ENCODE measurements at regions not wholly inside any gene's neighbourhood (a gene's known extent, or its start where the extent isn't known, plus 50 kb on each side); places are given as distances from the start of the nearest gene placed in this dataset.
"Not testable (repeated sequence)": the region's sequence is repeated elsewhere in the genome, so short reads cannot be mapped to it uniquely, and the experiment has no call there.

DNA sequence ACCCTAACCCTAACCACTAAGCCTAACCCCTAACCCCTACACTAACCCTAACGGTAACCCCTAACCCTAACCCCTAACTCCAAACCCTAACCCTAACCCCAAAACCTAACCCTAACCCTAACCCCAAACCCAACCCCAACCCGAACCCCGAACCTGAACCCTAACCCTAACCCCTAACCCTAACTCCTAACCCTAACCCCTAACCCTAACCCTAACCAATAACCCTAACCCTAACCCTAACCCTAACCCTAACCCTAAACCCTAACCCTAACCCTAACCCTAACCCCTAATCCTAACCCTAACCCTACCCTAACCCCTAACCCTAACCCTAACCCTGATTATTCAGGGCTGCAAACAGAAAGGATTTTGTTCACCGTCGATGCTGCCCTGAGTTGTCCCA is 144.6 kb upstream of the DUSP22 start:
- not testable (repeated sequence) for H2AFZ ChIP-seq (ENCODE audit: low read length); H4K20me1 ChIP-seq (ENCODE audit: insufficient read depth, low read length); H3K9ac ChIP-seq (ENCODE audit: low read length); H3K4me3 ChIP-seq (ENCODE audit: low read depth, low read length, poor library complexity, severe bottlenecking); H3K36me3 ChIP-seq (ENCODE audit: insufficient read depth, low read length); H3K27me3 ChIP-seq (ENCODE audit: insufficient read depth, low read length); H3K4me2 ChIP-seq (ENCODE audit: low read length); H3K27ac ChIP-seq (ENCODE audit: low read depth, low read length, poor library complexity, severe bottlenecking); H3K79me2 ChIP-seq (ENCODE audit: insufficient read depth, low read length); H3K9me3 ChIP-seq (ENCODE audit: low read length); H3F3A ChIP-seq (ENCODE audit: insufficient read depth, low read length); H3K4me1 ChIP-seq (ENCODE audit: insufficient read depth, low read length, severe bottlenecking); H3K9me2 ChIP-seq (ENCODE audit: low read depth, low read length)

DNA sequence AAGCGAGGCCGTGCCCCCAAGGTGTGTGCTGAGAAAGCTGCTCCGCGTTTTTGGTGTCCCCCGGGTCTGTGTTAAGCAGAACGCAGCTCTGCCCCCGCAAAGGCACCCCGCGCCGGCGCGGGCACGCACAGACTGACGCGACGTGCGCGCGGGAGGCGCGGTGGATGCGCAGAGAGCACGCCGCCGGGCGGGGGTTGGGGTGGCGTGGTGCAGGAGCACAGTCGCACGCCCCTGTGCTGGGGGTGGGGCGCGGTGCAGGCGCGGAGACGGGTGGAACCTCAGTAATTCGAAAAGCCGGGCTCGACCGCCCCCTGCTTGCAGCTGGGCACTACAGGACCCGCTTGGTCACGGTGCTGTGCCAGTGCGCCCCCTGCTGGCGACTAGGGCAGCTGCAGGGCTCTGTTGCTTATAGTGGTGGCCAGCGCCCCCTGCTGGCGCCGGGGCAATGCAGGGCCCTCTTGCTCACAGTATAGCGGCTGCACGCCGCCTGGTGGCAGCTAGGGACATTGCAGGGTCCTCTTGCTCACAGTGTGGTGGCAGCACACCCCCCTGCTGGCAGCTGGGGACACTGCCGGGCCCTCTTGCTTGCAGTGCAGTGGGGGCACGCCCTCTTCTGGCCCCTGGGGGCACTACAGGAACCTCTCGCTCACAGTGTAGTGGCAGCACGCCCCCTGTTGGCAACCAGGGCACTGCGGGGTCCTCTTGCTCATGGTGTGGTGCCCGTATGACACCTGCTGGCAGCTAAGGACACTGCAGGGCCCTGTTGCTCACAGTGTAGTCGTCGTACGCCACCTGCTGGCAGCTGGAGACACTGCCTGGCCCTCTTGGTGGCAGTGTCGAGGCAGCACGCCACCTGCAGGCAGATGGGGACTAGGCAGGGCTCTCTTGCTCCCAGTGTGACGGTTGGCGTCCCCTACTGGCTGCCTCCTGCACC is 144.0 kb upstream of the DUSP22 start:
- not testable (repeated sequence) for H3K27ac ChIP-seq (ENCODE audit: low read depth, low read length, poor library complexity, severe bottlenecking); H3K4me1 ChIP-seq (ENCODE audit: insufficient read depth, low read length, severe bottlenecking); H2AFZ ChIP-seq (ENCODE audit: low read length); H3K4me2 ChIP-seq (ENCODE audit: low read length); H3K4me3 ChIP-seq (ENCODE audit: low read depth, low read length, poor library complexity, severe bottlenecking); H3K79me2 ChIP-seq (ENCODE audit: insufficient read depth, low read length); H3K36me3 ChIP-seq (ENCODE audit: insufficient read depth, low read length); H4K20me1 ChIP-seq (ENCODE audit: insufficient read depth, low read length); H3K9me3 ChIP-seq (ENCODE audit: low read length); H3K27me3 ChIP-seq (ENCODE audit: insufficient read depth, low read length); H3K9ac ChIP-seq (ENCODE audit: low read length); H3F3A ChIP-seq (ENCODE audit: insufficient read depth, low read length); H3K9me2 ChIP-seq (ENCODE audit: low read depth, low read length)
- TF ChIP-seq, protein P1, sequence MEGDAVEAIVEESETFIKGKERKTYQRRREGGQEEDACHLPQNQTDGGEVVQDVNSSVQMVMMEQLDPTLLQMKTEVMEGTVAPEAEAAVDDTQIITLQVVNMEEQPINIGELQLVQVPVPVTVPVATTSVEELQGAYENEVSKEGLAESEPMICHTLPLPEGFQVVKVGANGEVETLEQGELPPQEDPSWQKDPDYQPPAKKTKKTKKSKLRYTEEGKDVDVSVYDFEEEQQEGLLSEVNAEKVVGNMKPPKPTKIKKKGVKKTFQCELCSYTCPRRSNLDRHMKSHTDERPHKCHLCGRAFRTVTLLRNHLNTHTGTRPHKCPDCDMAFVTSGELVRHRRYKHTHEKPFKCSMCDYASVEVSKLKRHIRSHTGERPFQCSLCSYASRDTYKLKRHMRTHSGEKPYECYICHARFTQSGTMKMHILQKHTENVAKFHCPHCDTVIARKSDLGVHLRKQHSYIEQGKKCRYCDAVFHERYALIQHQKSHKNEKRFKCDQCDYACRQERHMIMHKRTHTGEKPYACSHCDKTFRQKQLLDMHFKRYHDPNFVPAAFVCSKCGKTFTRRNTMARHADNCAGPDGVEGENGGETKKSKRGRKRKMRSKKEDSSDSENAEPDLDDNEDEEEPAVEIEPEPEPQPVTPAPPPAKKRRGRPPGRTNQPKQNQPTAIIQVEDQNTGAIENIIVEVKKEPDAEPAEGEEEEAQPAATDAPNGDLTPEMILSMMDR (IDR thresholded peaks at IDR 0.05; ENCODE audit: low read length) = peak; percentile 71

DNA sequence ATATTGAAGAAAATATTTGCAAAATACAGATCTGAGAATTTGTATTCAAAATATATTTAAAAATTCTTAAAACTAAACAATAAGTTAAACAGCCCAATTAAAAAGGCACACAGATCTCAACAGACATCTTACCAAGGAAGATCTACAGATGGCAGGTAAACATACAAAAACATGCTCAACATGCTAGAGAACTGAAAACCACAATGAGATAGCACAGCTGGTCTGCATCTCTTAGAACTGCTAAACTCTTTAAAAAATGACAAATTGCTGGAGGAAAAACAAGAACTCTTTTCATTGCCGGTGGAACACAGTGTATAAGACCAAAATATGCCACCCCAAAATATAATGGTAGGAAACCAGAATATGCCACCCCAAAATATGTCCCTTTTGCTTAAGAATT is 142.1 kb upstream of the DUSP22 start:
- H3F3A ChIP-seq (ENCODE audit: insufficient read depth, low read length); H3K4me3 ChIP-seq (ENCODE audit: low read depth, low read length, poor library complexity, severe bottlenecking); H3K4me1 ChIP-seq (ENCODE audit: insufficient read depth, low read length, severe bottlenecking); H3K9me2 ChIP-seq (ENCODE audit: low read depth, low read length); H3K27me3 ChIP-seq (ENCODE audit: insufficient read depth, low read length); H3K9ac ChIP-seq (ENCODE audit: low read length); H3K36me3 ChIP-seq (ENCODE audit: insufficient read depth, low read length); H3K9me3 ChIP-seq (ENCODE audit: low read length); H3K27ac ChIP-seq (ENCODE audit: low read depth, low read length, poor library complexity, severe bottlenecking); H3K4me2 ChIP-seq (ENCODE audit: low read length); H3K79me2 ChIP-seq (ENCODE audit: insufficient read depth, low read length); H2AFZ ChIP-seq (ENCODE audit: low read length); H4K20me1 ChIP-seq (ENCODE audit: insufficient read depth, low read length): not testable (repeated sequence)

DNA sequence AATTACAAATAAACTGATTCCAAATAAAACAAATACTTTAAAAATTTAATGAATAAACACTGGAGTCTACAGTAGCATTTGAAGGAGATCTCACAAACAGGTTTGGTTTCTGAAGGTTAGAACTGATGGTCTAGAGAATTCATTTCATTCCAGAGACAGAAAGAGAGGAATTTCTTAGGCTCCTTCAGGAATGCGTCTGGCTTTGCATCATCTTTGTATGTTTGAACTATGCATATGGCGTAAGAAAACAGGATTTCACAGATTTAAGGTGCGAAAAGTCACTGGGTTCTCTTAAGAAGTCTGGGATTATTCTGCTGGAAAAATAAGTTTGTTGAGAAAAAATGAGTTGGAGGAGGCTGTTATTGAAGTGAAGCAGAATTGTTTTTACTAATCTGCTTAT is 139.9 kb upstream of the DUSP22 start:
- H3K27ac ChIP-seq (ENCODE audit: low read depth, low read length, poor library complexity, severe bottlenecking); H3K4me2 ChIP-seq (ENCODE audit: low read length): not testable (repeated sequence)

DNA sequence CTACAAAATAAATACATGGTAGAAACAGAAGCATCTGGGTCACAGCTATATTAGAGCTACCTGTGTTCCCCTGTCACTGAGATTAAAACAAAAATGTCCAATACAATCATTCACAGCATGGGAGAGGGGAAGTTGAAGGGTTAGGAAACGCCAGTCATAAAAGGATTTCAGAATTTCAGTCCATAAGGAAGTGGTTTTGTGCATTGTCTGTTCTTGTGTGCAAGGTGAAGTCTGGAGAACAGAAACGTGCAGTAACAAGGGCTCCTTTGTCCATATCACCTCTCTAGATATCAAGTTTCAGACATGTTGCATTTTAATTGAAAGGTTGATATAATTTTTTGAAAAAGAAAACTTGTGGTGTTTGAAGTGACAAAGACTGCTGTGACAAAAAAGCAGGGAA is 139.3 kb upstream of the DUSP22 start:
- H3K27me3 ChIP-seq (ENCODE audit: insufficient read depth, low read length); H3K9me3 ChIP-seq (ENCODE audit: low read length); H3K4me3 ChIP-seq (ENCODE audit: low read depth, low read length, poor library complexity, severe bottlenecking); H3K4me2 ChIP-seq (ENCODE audit: low read length); H4K20me1 ChIP-seq (ENCODE audit: insufficient read depth, low read length); H3K27ac ChIP-seq (ENCODE audit: low read depth, low read length, poor library complexity, severe bottlenecking); H3K9ac ChIP-seq (ENCODE audit: low read length); H3F3A ChIP-seq (ENCODE audit: insufficient read depth, low read length); H2AFZ ChIP-seq (ENCODE audit: low read length); H3K79me2 ChIP-seq (ENCODE audit: insufficient read depth, low read length); H3K36me3 ChIP-seq (ENCODE audit: insufficient read depth, low read length); H3K9me2 ChIP-seq (ENCODE audit: low read depth, low read length): not testable (repeated sequence)
- peaks cover 19% of the 10 kb centered on the region for H3K4me1 ChIP-seq (ENCODE audit: insufficient read depth, low read length, severe bottlenecking)

More for the DNA sequence above, 139.9 kb upstream of the DUSP22 start:
- not testable (repeated sequence) for H3K36me3 ChIP-seq (ENCODE audit: insufficient read depth, low read length); H3K9me3 ChIP-seq (ENCODE audit: low read length); H4K20me1 ChIP-seq (ENCODE audit: insufficient read depth, low read length); H3K27me3 ChIP-seq (ENCODE audit: insufficient read depth, low read length); H3K9ac ChIP-seq (ENCODE audit: low read length); H3K4me3 ChIP-seq (ENCODE audit: low read depth, low read length, poor library complexity, severe bottlenecking); H3K9me2 ChIP-seq (ENCODE audit: low read depth, low read length); H3K79me2 ChIP-seq (ENCODE audit: insufficient read depth, low read length); H3F3A ChIP-seq (ENCODE audit: insufficient read depth, low read length); H2AFZ ChIP-seq (ENCODE audit: low read length)
- peaks cover 13% of the 10 kb centered on the region for H3K4me1 ChIP-seq (ENCODE audit: insufficient read depth, low read length, severe bottlenecking)

DNA sequence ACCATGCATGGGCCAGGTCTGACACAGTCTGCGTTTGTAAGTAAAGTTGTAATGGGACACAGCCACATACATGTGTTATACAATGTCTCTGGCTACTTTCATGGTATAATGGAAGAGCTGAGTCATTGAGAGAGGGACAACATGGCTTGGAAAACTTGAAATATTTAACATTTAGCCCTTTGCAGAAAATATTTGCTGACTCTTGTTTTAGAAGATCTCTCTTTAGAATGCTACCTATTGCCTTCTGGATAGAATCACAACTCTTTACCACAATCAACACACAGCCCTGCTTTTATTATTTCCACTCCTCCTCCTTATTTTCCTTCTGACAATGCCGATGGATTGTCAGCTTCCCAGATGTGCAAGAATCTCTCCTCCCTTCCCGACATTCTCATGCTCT is 138.4 kb upstream of the DUSP22 start:
- H3K4me1 ChIP-seq (ENCODE audit: insufficient read depth, low read length, severe bottlenecking) = peaks cover 19% of the 10 kb centered on the region
- H3K9me3 ChIP-seq (ENCODE audit: low read length); H3K4me2 ChIP-seq (ENCODE audit: low read length); H4K20me1 ChIP-seq (ENCODE audit: insufficient read depth, low read length); H2AFZ ChIP-seq (ENCODE audit: low read length); H3K9ac ChIP-seq (ENCODE audit: low read length); H3K36me3 ChIP-seq (ENCODE audit: insufficient read depth, low read length); H3K27me3 ChIP-seq (ENCODE audit: insufficient read depth, low read length); H3K79me2 ChIP-seq (ENCODE audit: insufficient read depth, low read length); H3K4me3 ChIP-seq (ENCODE audit: low read depth, low read length, poor library complexity, severe bottlenecking); H3F3A ChIP-seq (ENCODE audit: insufficient read depth, low read length); H3K9me2 ChIP-seq (ENCODE audit: low read depth, low read length); H3K27ac ChIP-seq (ENCODE audit: low read depth, low read length, poor library complexity, severe bottlenecking): not testable (repeated sequence)

DNA sequence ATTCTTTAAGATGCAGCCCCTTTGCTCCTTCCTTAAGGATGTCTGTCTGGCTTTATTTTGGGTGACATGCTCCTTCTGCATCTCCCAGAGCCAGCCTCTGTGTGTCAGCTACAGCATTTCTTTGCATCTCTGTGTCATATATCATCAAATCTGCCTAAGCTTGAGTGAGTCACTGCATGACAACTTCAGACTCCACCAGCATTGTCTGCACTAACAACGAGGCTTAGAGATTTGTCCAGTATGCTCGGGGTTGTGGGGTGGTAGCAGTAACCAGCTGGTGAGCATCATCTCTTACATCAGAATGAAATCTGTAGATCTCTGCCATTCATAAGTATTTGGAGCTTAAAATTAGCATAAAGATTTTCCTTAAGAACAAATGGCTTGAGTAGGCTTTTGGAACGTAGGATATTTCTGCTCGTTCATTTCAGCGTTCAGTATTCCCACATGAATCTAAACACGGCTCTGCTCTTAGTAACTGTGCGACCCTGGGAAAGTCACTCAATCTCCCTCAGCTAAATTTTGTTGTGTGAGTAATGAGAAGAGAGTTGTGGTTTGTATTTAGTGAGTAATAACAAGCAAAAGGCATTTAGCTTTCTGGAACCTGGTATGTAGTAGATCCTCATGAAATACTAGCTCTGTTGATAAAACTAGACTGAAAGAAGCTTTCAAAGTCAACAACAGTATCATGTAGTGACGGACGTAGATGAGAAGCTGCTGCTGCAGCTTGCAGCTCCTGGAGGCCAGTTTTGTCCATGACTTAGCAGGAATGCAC is 137.8 kb upstream of the DUSP22 start:
- not testable (repeated sequence) for H3K27me3 ChIP-seq (ENCODE audit: insufficient read depth, low read length); H3K36me3 ChIP-seq (ENCODE audit: insufficient read depth, low read length); H3K4me2 ChIP-seq (ENCODE audit: low read length); H3K4me3 ChIP-seq (ENCODE audit: low read depth, low read length, poor library complexity, severe bottlenecking); H2AFZ ChIP-seq (ENCODE audit: low read length); H4K20me1 ChIP-seq (ENCODE audit: insufficient read depth, low read length); H3K9ac ChIP-seq (ENCODE audit: low read length); H3K9me2 ChIP-seq (ENCODE audit: low read depth, low read length); H3K27ac ChIP-seq (ENCODE audit: low read depth, low read length, poor library complexity, severe bottlenecking); H3K9me3 ChIP-seq (ENCODE audit: low read length); H3K79me2 ChIP-seq (ENCODE audit: insufficient read depth, low read length); H3F3A ChIP-seq (ENCODE audit: insufficient read depth, low read length)
- H3K4me1 ChIP-seq (ENCODE audit: insufficient read depth, low read length, severe bottlenecking) = peaks cover 19% of the 10 kb centered on the region

Measured in OCI-LY1 (cell line).